COLO668 (cell line): ENCODE measurements at regions not wholly inside any gene's neighbourhood (a gene's known extent, or its start where the extent isn't known, plus 50 kb on each side); places are given as distances from the start of the nearest gene placed in this dataset.

Source experiments
- DNase-seq: peaks from one replicate; lab custom pipeline; 2025; ENCODE audit not compliant: unreplicated experiment; lab: John Stamatoyannopoulos, UW

GRCh38 chr1:4307911-4308545 is 346.4 kb upstream of the AJAP1 start:
- no peak for DNase-seq

GRCh38 chr1:4308806-4309205 is 345.6 kb upstream of the AJAP1 start:
- no peak for DNase-seq

- DNase-seq = peak; percentile 41
Measured at GRCh38 chr1:4309676-4310320, 344.6 kb upstream of the AJAP1 start.

GRCh38 chr1:4310396-4310923 is 343.9 kb upstream of the AJAP1 start:
- DNase-seq = no peak

- DNase-seq = no peak
Measured at GRCh38 chr1:4312024-4312423, 342.4 kb upstream of the AJAP1 start.

GRCh38 chr1:4315202-4315601 is 339.2 kb upstream of the AJAP1 start:
- DNase-seq = no peak

GRCh38 chr1:4317207-4317606 is 337.2 kb upstream of the AJAP1 start:
- DNase-seq = no peak

- DNase-seq = no peak
Measured at GRCh38 chr1:4318720-4319119, 335.7 kb upstream of the AJAP1 start.

GRCh38 chr1:4319496-4319895 is 334.9 kb upstream of the AJAP1 start:
- DNase-seq = no peak

GRCh38 chr1:4322881-4323280 is 331.5 kb upstream of the AJAP1 start:
- DNase-seq = no peak

- no peak for DNase-seq
Measured at GRCh38 chr1:4323309-4323708, 331.1 kb upstream of the AJAP1 start.

- DNase-seq = no peak
Measured at GRCh38 chr1:4324525-4324924, 329.9 kb upstream of the AJAP1 start.

GRCh38 chr1:4327142-4327541 is 327.3 kb upstream of the AJAP1 start:
- no peak for DNase-seq

- DNase-seq = no peak
Measured at GRCh38 chr1:4328402-4329071, 325.9 kb upstream of the AJAP1 start.

GRCh38 chr1:4330805-4331766 is 323.3 kb upstream of the AJAP1 start:
- DNase-seq = no peak

GRCh38 chr1:4331767-4332163 is 322.6 kb upstream of the AJAP1 start:
- no peak for DNase-seq

- DNase-seq = no peak
Measured at GRCh38 chr1:4336507-4336906, 317.9 kb upstream of the AJAP1 start.

GRCh38 chr1:4341421-4341820 is 313.0 kb upstream of the AJAP1 start:
- no peak for DNase-seq

GRCh38 chr1:4344065-4344732 is 310.2 kb upstream of the AJAP1 start:
- DNase-seq = no peak

GRCh38 chr1:4345094-4345493 is 309.3 kb upstream of the AJAP1 start:
- DNase-seq = no peak

GRCh38 chr1:4346131-4346530 is 308.3 kb upstream of the AJAP1 start:
- no peak for DNase-seq
